Breast epithelium (tissue), 4 donors: ENCODE measurements at regions not wholly inside any gene's neighbourhood (a gene's known extent, or its start where the extent isn't known, plus 50 kb on each side); places are given as distances from the start of the nearest gene placed in this dataset.
"Not testable (repeated sequence)": the region's sequence is repeated elsewhere in the genome, so short reads cannot be mapped to it uniquely, and the experiment has no call there.

Source experiments
- DNase-seq, 2 donors: peaks; one replicate each; pipeline ENCODE4 v3.0.0-alpha.2; 2019; ENCODE audit warnings: low spot score in 2 of 2
- H3K27ac ChIP-seq, 2 donors: fragments of 200-600 bp; sonication (generic) in 1 of 2; one replicate each; pipeline ENCODE4 v1.5.1; 2016 to 2019; ENCODE audit warnings: mild to moderate bottlenecking in 1 of 2
- H3K27me3 ChIP-seq, 2 donors: fragments of 200-600 bp; sonication (generic) in 1 of 2; one replicate each; pipeline versions ENCODE4 v1.5.1 to v1.6.0; 2017 to 2019; ENCODE audit warnings: control low read depth in 1 of 2, mild to moderate bottlenecking in 1 of 2
- H3K36me3 ChIP-seq: fragments of 200-600 bp; one replicate; pipeline ENCODE4 v1.5.1; 2019
- H3K4me1 ChIP-seq, 2 donors: fragments of 200-600 bp; sonication (generic); one replicate each; pipeline ENCODE4 v1.5.1; 2016 to 2019; ENCODE audit warnings: control low read depth in 1 of 2
- H3K4me3 ChIP-seq, 3 donors: fragments of 200-600 bp; sonication (generic); 1 replicate in 2 of 3; 2 replicates in 1 of 3; pipeline ENCODE4 v1.5.1; 2016 to 2019; ENCODE audit warnings: mild to moderate bottlenecking in 3 of 3, moderate library complexity in 2 of 3
- H3K9me3 ChIP-seq, 2 donors: fragments of 200-600 bp; sonication (generic) in 1 of 2; one replicate each; pipeline ENCODE4 v1.5.1; 2016 to 2019; ENCODE audit warnings: control low read depth in 1 of 2
- CTCF ChIP-seq, 3 donors: fragments of 450-650 bp; IDR thresholded peaks; one replicate each; pipeline ENCODE4 v1.5.1; 2016 to 2017; ENCODE audit warnings: antibody characterized with exemption in 3 of 3, mild to moderate bottlenecking in 3 of 3, moderate library complexity in 3 of 3
- POLR2A ChIP-seq: fragments of 450-650 bp; IDR thresholded peaks from one replicate; pipeline ENCODE4 v1.6.1; 2016; ENCODE audit warnings: antibody characterized with exemption, mild to moderate bottlenecking, moderate library complexity
- POLR2AphosphoS5 ChIP-seq, 3 donors: sonication (generic); formaldehyde crosslinking; IDR thresholded peaks; one replicate each; pipeline ENCODE4 v1.6.1; 2017; ENCODE audit warnings: antibody characterized with exemption in 3 of 3
- intact Hi-C: fragments of 100-400 bp; cut with DNase I; formaldehyde crosslinking; loops from one replicate; pipeline ENCODE4 v1.15.1; 2023; ENCODE audit warnings: low total_unique reads

- no peak overlapping the region for H3K27ac ChIP-seq
- DNase-seq = no peak
These were observed 69.7 kb downstream of the SPIN4 start for GRCh38 chrX:63281465-63281864.

GRCh38 chrX:63277394-63277793 lies 73.7 kb downstream of the SPIN4 start:
- H3K9me3 ChIP-seq, H3K4me3 ChIP-seq, DNase-seq, intact Hi-C loops, H3K27ac ChIP-seq, H3K4me1 ChIP-seq, H3K36me3 ChIP-seq, H3K27me3 ChIP-seq: not testable (repeated sequence)

More at GRCh38 chrX:63281465-63281864, 69.7 kb downstream of the SPIN4 start:
- H3K4me1 ChIP-seq = no peaks in the 10 kb centered on the region
- peaks cover 0 to 4% of the 10 kb centered on the region in 2 donors for H3K27me3 ChIP-seq
- H3K36me3 ChIP-seq = no peaks in the 10 kb centered on the region
- intact Hi-C loops = no loop called here
- TF ChIP-seq POLR2AphosphoS5 (IDR thresholded peaks at IDR 0.05) (no peak), CTCF (IDR thresholded peaks at IDR 0.05) (no peak), POLR2A (no peak)
- peaks cover 0 to 3% of the 10 kb centered on the region in 2 donors for H3K9me3 ChIP-seq
- no peak overlapping the region for H3K4me3 ChIP-seq

- H3K36me3 ChIP-seq = no peaks in the 10 kb centered on the region
- TF ChIP-seq CTCF (IDR thresholded peaks at IDR 0.05) (no peak), POLR2AphosphoS5 (IDR thresholded peaks at IDR 0.05) (no peak), POLR2A (no peak)
- H3K4me3 ChIP-seq = no peak overlapping the region
- DNase-seq = no peak
- intact Hi-C loops = no loop called here
- H3K4me1 ChIP-seq = no peaks in the 10 kb centered on the region
- no peaks in the 10 kb centered on the region for H3K27me3 ChIP-seq
- no peaks in the 10 kb centered on the region for H3K9me3 ChIP-seq
- no peak overlapping the region for H3K27ac ChIP-seq
These were observed 76.0 kb downstream of the SPIN4 start for GRCh38 chrX:63275127-63275526.

GRCh38 chrX:63270873-63271272 lies 80.3 kb downstream of the SPIN4 start:
- Histone ChIP-seq H3K27me3 (peaks cover 0 to 7% of the 10 kb centered on the region in 2 donors), H3K4me3 (no peak overlapping the region), H3K9me3 (no peaks in the 10 kb centered on the region), H3K4me1 (no peaks in the 10 kb centered on the region), H3K27ac (no peak overlapping the region), H3K36me3 (no peaks in the 10 kb centered on the region)
- no peak for DNase-seq
- intact Hi-C loops = no loop called here
- no peak for TF ChIP-seq CTCF (IDR thresholded peaks at IDR 0.05)
- TF ChIP-seq POLR2AphosphoS5 (IDR thresholded peaks at IDR 0.05) = no peak

- intact Hi-C loops = no loop called here
- Histone ChIP-seq H3K27ac (no peak overlapping the region), H3K27me3 (no peaks in the 10 kb centered on the region), H3K4me1 (no peaks in the 10 kb centered on the region), H3K36me3 (no peaks in the 10 kb centered on the region), H3K9me3 (peaks cover 0 to 13% of the 10 kb centered on the region in 2 donors), H3K4me3 (no peak overlapping the region)
- no peak for TF ChIP-seq POLR2A
- TF ChIP-seq CTCF (IDR thresholded peaks at IDR 0.05) = no peak
- no peak for TF ChIP-seq POLR2AphosphoS5 (IDR thresholded peaks at IDR 0.05)
- no peak for DNase-seq
These were observed 93.0 kb downstream of the SPIN4 start for GRCh38 chrX:63258144-63258543.

- TF ChIP-seq POLR2A (no peak), POLR2AphosphoS5 (IDR thresholded peaks at IDR 0.05) (no peak), CTCF (IDR thresholded peaks at IDR 0.05) (peak; percentile 55 to 87 (median 85))
- no peaks in the 10 kb centered on the region for H3K36me3 ChIP-seq
- no peaks in the 10 kb centered on the region for H3K4me1 ChIP-seq
- no peak overlapping the region for H3K4me3 ChIP-seq
- no peaks in the 10 kb centered on the region for H3K9me3 ChIP-seq
- no peak overlapping the region for H3K27ac ChIP-seq
- no peaks in the 10 kb centered on the region for H3K27me3 ChIP-seq
- intact Hi-C loops = no loop called here
- DNase-seq = peak in 1 of 2 donors; percentile 18
These were observed 100.8 kb downstream of the SPIN4 start for GRCh38 chrX:63250253-63250868.

- H3K36me3 ChIP-seq, H3K4me3 ChIP-seq, H3K27ac ChIP-seq, intact Hi-C loops, H3K4me1 ChIP-seq, DNase-seq, H3K9me3 ChIP-seq, H3K27me3 ChIP-seq: not testable (repeated sequence)
These were observed 108.4 kb downstream of the SPIN4 start for GRCh38 chrX:63242689-63243088.

- H3K9me3 ChIP-seq, H3K36me3 ChIP-seq, intact Hi-C loops, H3K4me3 ChIP-seq, DNase-seq, H3K27ac ChIP-seq, H3K27me3 ChIP-seq, H3K4me1 ChIP-seq: not testable (repeated sequence)
These were observed 115.2 kb downstream of the SPIN4 start for GRCh38 chrX:63235963-63236362.
